ENCODE measurements at regions not wholly inside any gene's neighbourhood (a gene's known extent, or its start where the extent isn't known, plus 50 kb on each side); places are given as distances from the start of the nearest gene placed in this dataset.

DNA sequence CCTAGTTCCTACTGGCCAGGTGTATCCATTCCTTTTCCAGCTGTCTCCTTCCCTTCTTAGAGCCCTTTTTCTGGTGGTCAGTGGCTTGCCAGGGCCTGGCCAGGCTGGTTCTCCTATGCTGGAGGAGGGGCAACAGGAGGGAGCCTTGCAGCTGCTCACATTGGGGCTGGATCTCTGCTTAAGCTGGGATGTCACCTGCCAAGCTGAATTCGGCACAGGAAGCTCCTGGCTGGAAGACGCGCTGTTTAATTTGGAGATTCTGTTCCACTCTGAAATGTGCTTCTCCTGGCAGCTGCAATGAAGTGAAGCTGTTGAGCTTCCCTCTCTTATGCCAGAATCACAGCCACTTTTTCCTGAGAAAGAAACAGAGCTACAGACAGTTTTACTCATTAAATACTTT is 56.0 kb upstream of the POU3F1 start:
- TF ChIP-seq TAF1 (IDR thresholded peaks at IDR 0.05; ENCODE audit: borderline replicate concordance, insufficient read depth, low read length) = no peak
- no peak for TF ChIP-seq POLR2AphosphoS5 (IDR thresholded peaks at IDR 0.05; ENCODE audit: low read depth, low read length)
- no peak for TF ChIP-seq SIN3A (IDR thresholded peaks at IDR 0.05; ENCODE audit: borderline replicate concordance, insufficient read depth, low read length)
- no peak for TF ChIP-seq FOXP2 (optimal IDR thresholded peaks at IDR 0.05; ENCODE audit: borderline replicate concordance, extremely low read depth, extremely low read length, insufficient read depth)
- TF ChIP-seq, protein P1, sequence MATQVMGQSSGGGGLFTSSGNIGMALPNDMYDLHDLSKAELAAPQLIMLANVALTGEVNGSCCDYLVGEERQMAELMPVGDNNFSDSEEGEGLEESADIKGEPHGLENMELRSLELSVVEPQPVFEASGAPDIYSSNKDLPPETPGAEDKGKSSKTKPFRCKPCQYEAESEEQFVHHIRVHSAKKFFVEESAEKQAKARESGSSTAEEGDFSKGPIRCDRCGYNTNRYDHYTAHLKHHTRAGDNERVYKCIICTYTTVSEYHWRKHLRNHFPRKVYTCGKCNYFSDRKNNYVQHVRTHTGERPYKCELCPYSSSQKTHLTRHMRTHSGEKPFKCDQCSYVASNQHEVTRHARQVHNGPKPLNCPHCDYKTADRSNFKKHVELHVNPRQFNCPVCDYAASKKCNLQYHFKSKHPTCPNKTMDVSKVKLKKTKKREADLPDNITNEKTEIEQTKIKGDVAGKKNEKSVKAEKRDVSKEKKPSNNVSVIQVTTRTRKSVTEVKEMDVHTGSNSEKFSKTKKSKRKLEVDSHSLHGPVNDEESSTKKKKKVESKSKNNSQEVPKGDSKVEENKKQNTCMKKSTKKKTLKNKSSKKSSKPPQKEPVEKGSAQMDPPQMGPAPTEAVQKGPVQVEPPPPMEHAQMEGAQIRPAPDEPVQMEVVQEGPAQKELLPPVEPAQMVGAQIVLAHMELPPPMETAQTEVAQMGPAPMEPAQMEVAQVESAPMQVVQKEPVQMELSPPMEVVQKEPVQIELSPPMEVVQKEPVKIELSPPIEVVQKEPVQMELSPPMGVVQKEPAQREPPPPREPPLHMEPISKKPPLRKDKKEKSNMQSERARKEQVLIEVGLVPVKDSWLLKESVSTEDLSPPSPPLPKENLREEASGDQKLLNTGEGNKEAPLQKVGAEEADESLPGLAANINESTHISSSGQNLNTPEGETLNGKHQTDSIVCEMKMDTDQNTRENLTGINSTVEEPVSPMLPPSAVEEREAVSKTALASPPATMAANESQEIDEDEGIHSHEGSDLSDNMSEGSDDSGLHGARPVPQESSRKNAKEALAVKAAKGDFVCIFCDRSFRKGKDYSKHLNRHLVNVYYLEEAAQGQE (IDR thresholded peaks at IDR 0.05; ENCODE audit: insufficient read depth in 1 of 2, low read depth in 2 of 2, low read length in 2 of 2) = no peak

DNA sequence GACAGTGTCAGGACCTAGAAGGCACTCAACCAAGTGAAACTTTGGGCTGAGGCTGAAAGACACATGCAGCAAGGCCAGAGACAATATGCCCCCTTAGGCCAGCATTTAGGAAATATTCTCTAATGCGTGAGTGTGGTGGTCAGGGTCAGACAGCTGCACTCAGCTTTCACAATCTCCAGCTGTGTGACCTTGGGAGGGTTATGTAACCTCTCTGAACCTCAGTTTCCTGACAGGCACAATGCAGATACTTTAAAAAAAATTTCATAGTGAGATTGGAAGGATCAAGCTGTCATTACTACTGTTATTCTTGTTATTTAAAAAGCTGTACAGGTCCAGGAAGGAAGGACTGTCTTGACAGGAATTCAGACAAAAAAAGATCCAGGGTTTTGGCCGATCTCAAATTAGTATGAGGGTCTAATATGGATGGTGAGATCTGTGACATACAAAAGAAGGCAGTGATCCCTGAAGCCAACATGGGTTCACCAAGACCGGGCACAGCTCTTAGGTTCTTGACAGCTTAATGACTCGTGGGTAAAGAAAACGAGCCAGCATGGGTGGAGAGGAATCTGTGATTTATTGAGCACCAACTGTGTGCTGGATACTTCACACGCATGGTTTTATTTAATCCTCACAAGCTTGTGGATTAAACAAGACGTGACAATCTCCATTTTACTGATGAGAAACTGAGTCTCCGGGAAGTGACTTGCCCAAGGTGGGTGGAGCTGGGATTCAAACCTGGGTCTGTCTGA is 54.6 kb upstream of the POU3F1 start:
- TF ChIP-seq, protein P1 (IDR thresholded peaks at IDR 0.05; ENCODE audit: insufficient read depth in 1 of 2, low read depth in 2 of 2, low read length in 2 of 2) = no peak
- TF ChIP-seq FOXP2 (optimal IDR thresholded peaks at IDR 0.05; ENCODE audit: borderline replicate concordance, extremely low read depth, extremely low read length, insufficient read depth) (no peak), TAF1 (IDR thresholded peaks at IDR 0.05; ENCODE audit: borderline replicate concordance, insufficient read depth, low read length) (no peak), POLR2AphosphoS5 (IDR thresholded peaks at IDR 0.05; ENCODE audit: low read depth, low read length) (no peak), SIN3A (IDR thresholded peaks at IDR 0.05; ENCODE audit: borderline replicate concordance, insufficient read depth, low read length) (no peak)

DNA sequence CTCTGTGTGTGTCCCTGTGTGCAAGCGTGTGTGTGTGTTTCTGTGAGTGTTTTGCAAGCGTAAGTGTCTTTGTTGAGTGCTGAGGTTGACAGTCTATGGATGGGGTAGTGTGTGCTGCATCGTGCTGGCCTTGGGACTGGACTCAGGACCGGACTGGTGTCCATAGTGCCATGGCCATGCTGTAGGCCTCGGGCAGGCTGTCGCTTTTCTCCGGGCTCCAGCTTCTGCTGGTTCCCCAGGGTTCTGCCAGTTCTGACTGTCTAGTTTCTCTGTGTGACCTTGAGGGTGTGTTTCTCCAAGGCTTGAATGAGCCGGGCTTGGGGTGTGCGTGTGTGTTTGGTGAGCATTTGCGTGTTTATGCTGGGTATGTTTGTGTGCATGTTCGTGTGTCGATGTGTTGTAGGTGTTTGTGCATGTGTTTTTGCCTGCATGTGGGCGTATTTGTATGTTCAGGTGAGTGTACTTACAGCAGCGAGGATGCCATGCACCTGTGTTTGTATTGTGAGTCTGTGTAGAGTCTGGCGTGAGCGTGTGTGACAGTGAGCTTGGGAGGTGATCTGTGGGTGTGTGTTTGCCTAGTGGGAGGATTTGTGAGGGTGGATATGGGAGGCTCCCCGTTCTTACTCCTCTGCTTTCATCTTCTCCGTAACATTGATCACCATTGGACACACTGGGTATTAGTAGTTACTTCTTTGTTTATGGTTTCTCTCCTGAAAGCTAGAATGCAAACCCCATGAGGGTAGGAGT is 51.7 kb upstream of the POU3F1 start:
- TF ChIP-seq POLR2AphosphoS5 (IDR thresholded peaks at IDR 0.05; ENCODE audit: low read depth, low read length) = no peak
- TF ChIP-seq, protein P1 (IDR thresholded peaks at IDR 0.05; ENCODE audit: insufficient read depth in 1 of 2, low read depth in 2 of 2, low read length in 2 of 2) = no peak
- TF ChIP-seq FOXP2 (optimal IDR thresholded peaks at IDR 0.05; ENCODE audit: borderline replicate concordance, extremely low read depth, extremely low read length, insufficient read depth) = no peak
- TF ChIP-seq SIN3A (IDR thresholded peaks at IDR 0.05; ENCODE audit: borderline replicate concordance, insufficient read depth, low read length) = no peak
- TF ChIP-seq TAF1 (IDR thresholded peaks at IDR 0.05; ENCODE audit: borderline replicate concordance, insufficient read depth, low read length) = no peak

DNA sequence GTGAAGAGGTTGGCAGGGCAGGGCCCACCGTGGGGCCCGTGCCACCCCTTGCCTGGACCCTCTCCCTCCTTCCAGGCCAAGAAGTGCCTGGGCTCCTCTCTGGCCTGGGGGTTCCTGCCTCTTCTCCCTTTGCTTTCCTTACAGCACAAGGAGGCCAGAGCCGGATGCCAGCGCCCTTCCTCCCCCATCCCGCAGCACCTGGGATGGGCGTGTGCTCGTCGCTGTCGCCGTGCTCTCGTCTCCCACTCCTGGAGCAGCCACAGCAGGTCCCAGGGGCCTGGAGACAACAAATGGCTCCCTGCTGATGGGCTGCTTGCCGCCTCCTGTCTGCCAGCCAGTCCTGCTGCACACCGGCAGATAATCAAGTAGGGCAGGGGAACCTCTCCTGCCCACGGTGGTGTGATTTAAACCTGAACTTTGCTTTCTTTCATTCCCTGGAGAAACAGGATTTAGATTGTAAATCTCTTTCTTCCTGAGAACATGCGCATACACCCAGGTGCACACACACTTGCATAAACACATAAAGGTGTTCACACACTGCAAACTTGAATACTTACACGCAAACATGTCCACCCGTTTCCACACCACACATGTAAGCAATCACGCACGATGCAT is 50.8 kb upstream of the POU3F1 start:
- TF ChIP-seq, protein P1 (IDR thresholded peaks at IDR 0.05; ENCODE audit: insufficient read depth in 1 of 2, low read depth in 2 of 2, low read length in 2 of 2) = no peak
- no peak for TF ChIP-seq SIN3A (IDR thresholded peaks at IDR 0.05; ENCODE audit: borderline replicate concordance, insufficient read depth, low read length)
- no peak for TF ChIP-seq TAF1 (IDR thresholded peaks at IDR 0.05; ENCODE audit: borderline replicate concordance, insufficient read depth, low read length)

All from PFSK-1 (cell line).